ENCODE measurements at regions not wholly inside any gene's neighbourhood (a gene's known extent, or its start where the extent isn't known, plus 50 kb on each side); places are given as distances from the start of the nearest gene placed in this dataset.

DNA sequence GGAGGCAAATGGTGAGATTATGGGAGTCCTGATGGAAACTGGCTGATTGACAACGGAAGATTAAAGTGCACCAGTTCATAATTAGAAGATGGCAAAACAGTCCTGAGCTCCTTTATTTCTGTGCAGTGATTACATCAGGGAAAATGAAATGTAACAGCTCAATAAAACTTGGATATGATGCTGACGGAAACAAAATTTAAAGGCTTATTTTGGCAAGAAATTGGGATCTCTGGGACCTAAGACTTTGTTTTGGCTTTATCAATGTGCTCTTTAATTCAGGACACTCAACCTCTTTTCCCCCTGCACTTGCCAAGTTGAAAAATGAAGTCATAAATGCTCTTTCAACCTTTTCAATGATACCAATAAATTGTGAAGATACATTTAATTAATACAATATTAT lies 226.8 kb downstream of the C6orf118 start:
- Histone ChIP-seq H3K9me3 (ENCODE audit: low read length) (no peaks in the 10 kb centered on the region), H4K20me1 (ENCODE audit: insufficient read depth) (no peaks in the 10 kb centered on the region), H2AFZ (ENCODE audit: low read depth, low read length) (no peak overlapping the region), H3F3A (ENCODE audit: insufficient read depth, low read length, poor library complexity, severe bottlenecking) (no peaks in the 10 kb centered on the region), H3K36me3 (ENCODE audit: insufficient read depth, low read length) (no peaks in the 10 kb centered on the region), H3K9me2 (ENCODE audit: insufficient read depth, low read length) (no peaks in the 10 kb centered on the region), H3K9ac (ENCODE audit: low read length) (no peak overlapping the region), H3K4me3 (ENCODE audit: low read length) (no peak overlapping the region), H3K79me2 (replicated peaks; ENCODE audit: insufficient read depth, low read length) (no peaks in the 10 kb centered on the region), H3K27ac (ENCODE audit: low read length) (no peak overlapping the region), H3K27me3 (ENCODE audit: insufficient read depth, low read depth, low read length) (no peaks in the 10 kb centered on the region), H3K4me2 (ENCODE audit: low read length) (no peak overlapping the region)
- TF ChIP-seq EP300 (conservative IDR thresholded peaks at IDR 0.05; ENCODE audit: poor library complexity, severe bottlenecking) (no peak), MXI1 (conservative IDR thresholded peaks at IDR 0.05; ENCODE audit: poor library complexity, severe bottlenecking) (no peak), POLR2AphosphoS5 (IDR thresholded peaks at IDR 0.05) (no peak)
- TF ChIP-seq, protein P1, sequence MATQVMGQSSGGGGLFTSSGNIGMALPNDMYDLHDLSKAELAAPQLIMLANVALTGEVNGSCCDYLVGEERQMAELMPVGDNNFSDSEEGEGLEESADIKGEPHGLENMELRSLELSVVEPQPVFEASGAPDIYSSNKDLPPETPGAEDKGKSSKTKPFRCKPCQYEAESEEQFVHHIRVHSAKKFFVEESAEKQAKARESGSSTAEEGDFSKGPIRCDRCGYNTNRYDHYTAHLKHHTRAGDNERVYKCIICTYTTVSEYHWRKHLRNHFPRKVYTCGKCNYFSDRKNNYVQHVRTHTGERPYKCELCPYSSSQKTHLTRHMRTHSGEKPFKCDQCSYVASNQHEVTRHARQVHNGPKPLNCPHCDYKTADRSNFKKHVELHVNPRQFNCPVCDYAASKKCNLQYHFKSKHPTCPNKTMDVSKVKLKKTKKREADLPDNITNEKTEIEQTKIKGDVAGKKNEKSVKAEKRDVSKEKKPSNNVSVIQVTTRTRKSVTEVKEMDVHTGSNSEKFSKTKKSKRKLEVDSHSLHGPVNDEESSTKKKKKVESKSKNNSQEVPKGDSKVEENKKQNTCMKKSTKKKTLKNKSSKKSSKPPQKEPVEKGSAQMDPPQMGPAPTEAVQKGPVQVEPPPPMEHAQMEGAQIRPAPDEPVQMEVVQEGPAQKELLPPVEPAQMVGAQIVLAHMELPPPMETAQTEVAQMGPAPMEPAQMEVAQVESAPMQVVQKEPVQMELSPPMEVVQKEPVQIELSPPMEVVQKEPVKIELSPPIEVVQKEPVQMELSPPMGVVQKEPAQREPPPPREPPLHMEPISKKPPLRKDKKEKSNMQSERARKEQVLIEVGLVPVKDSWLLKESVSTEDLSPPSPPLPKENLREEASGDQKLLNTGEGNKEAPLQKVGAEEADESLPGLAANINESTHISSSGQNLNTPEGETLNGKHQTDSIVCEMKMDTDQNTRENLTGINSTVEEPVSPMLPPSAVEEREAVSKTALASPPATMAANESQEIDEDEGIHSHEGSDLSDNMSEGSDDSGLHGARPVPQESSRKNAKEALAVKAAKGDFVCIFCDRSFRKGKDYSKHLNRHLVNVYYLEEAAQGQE (IDR thresholded peaks at IDR 0.05; ENCODE audit: borderline replicate concordance), result no peak

DNA sequence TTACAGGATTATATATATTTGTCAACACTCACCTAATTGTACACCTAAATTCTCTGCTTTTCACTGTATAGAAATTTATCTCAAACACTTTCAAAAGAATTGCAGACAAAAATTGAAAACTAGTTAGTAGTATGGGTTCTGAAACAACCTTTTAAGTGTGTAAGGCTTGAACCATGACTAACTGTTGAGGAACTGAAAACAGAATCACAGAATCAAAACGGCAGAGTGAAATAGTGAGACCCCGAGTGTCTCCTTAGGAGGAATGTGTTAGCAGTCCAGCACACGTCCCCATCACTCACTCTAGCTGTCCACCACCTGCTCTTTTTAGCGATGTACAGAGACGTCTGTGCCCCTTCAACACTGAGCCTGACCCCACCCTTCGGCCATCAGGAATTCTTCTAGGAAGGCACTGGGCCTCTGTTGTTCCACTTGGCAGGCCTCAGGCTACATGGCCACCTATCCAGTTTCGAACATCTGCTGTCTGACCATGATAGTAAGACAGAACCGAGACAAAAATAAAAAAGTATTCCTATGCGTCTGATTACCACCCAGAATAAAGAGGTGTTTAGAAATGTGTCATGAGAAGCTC lies 227.4 kb downstream of the C6orf118 start:
- Histone ChIP-seq H3K27ac (ENCODE audit: low read length) (no peak overlapping the region), H3K27me3 (ENCODE audit: insufficient read depth, low read depth, low read length) (no peaks in the 10 kb centered on the region), H4K20me1 (ENCODE audit: insufficient read depth) (no peaks in the 10 kb centered on the region), H3F3A (ENCODE audit: insufficient read depth, low read length, poor library complexity, severe bottlenecking) (no peaks in the 10 kb centered on the region), H3K79me2 (replicated peaks; ENCODE audit: insufficient read depth, low read length) (no peaks in the 10 kb centered on the region), H3K9ac (ENCODE audit: low read length) (no peak overlapping the region), H3K36me3 (ENCODE audit: insufficient read depth, low read length) (no peaks in the 10 kb centered on the region), H3K4me3 (ENCODE audit: low read length) (no peak overlapping the region), H2AFZ (ENCODE audit: low read depth, low read length) (no peak overlapping the region), H3K9me2 (ENCODE audit: insufficient read depth, low read length) (no peaks in the 10 kb centered on the region), H3K9me3 (ENCODE audit: low read length) (no peaks in the 10 kb centered on the region), H3K4me2 (ENCODE audit: low read length) (no peak overlapping the region)
- TF ChIP-seq EZH2 (IDR thresholded peaks at IDR 0.05; ENCODE audit: borderline replicate concordance, insufficient read depth, low read length, poor library complexity, severe bottlenecking) (no peak), EP300 (conservative IDR thresholded peaks at IDR 0.05; ENCODE audit: poor library complexity, severe bottlenecking) (no peak), RAD21 (conservative IDR thresholded peaks at IDR 0.05) (no peak), POLR2AphosphoS5 (IDR thresholded peaks at IDR 0.05) (no peak), MXI1 (conservative IDR thresholded peaks at IDR 0.05; ENCODE audit: poor library complexity, severe bottlenecking) (no peak), SMC3 (conservative IDR thresholded peaks at IDR 0.05; ENCODE audit: poor library complexity) (no peak), TAF1 (IDR thresholded peaks at IDR 0.05; ENCODE audit: low read depth) (no peak)
- TF ChIP-seq, protein P2, sequence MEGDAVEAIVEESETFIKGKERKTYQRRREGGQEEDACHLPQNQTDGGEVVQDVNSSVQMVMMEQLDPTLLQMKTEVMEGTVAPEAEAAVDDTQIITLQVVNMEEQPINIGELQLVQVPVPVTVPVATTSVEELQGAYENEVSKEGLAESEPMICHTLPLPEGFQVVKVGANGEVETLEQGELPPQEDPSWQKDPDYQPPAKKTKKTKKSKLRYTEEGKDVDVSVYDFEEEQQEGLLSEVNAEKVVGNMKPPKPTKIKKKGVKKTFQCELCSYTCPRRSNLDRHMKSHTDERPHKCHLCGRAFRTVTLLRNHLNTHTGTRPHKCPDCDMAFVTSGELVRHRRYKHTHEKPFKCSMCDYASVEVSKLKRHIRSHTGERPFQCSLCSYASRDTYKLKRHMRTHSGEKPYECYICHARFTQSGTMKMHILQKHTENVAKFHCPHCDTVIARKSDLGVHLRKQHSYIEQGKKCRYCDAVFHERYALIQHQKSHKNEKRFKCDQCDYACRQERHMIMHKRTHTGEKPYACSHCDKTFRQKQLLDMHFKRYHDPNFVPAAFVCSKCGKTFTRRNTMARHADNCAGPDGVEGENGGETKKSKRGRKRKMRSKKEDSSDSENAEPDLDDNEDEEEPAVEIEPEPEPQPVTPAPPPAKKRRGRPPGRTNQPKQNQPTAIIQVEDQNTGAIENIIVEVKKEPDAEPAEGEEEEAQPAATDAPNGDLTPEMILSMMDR (IDR thresholded peaks at IDR 0.05; ENCODE audit: poor library complexity, severe bottlenecking), result no peak
- TF ChIP-seq, protein P1 (IDR thresholded peaks at IDR 0.05; ENCODE audit: borderline replicate concordance), result no peak

Measured in neural cell (in vitro differentiated cells).